AG10803 (cell line): ENCODE measurements at regions not wholly inside any gene's neighbourhood (a gene's known extent, or its start where the extent isn't known, plus 50 kb on each side); places are given as distances from the start of the nearest gene placed in this dataset.
"Not testable (repeated sequence)": the region's sequence is repeated elsewhere in the genome, so short reads cannot be mapped to it uniquely, and the experiment has no call there.

ENCODE experiments used
- DNase-seq: peaks from one replicate; pipeline ENCODE4 v3.0.0; 2010; ENCODE audit warnings: low read depth
- H3K4me3 ChIP-seq: 2 replicates; pipeline ENCODE4 v1.5.1; 2011; ENCODE audit warnings: mild to moderate bottlenecking, low read length, control low read depth
- TF ChIP-seq, protein P1 (sequence below): conservative IDR thresholded peaks from 2 replicates; pipeline ENCODE4 v1.5.1; 2011; ENCODE audit warnings: mild to moderate bottlenecking, low read length, control low read depth, inconsistent platforms

DNA sequence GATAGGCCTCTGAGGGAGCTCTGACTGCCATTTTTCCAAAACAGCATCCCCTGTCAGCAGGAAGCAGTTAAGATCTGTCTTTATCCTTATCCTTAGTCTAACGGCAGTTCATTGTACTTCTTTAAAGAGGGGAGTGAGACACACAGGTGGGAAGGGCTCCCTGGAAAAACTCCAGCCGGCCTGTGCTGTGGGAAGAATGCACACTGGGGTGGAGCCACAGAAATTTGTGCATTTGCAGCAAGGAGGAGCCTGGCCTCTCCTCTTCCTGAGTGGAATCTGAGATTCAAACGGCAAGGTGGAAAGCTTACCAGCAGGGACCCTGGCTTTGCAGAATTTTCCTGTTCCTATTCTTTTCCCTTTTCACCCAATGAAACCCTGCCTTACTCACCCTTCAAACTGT is 1209.4 kb downstream of the ROBO2 start:
- TF ChIP-seq, protein P1, sequence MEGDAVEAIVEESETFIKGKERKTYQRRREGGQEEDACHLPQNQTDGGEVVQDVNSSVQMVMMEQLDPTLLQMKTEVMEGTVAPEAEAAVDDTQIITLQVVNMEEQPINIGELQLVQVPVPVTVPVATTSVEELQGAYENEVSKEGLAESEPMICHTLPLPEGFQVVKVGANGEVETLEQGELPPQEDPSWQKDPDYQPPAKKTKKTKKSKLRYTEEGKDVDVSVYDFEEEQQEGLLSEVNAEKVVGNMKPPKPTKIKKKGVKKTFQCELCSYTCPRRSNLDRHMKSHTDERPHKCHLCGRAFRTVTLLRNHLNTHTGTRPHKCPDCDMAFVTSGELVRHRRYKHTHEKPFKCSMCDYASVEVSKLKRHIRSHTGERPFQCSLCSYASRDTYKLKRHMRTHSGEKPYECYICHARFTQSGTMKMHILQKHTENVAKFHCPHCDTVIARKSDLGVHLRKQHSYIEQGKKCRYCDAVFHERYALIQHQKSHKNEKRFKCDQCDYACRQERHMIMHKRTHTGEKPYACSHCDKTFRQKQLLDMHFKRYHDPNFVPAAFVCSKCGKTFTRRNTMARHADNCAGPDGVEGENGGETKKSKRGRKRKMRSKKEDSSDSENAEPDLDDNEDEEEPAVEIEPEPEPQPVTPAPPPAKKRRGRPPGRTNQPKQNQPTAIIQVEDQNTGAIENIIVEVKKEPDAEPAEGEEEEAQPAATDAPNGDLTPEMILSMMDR: no peak
- no peak overlapping the region for H3K4me3 ChIP-seq
- no peak for DNase-seq

DNA sequence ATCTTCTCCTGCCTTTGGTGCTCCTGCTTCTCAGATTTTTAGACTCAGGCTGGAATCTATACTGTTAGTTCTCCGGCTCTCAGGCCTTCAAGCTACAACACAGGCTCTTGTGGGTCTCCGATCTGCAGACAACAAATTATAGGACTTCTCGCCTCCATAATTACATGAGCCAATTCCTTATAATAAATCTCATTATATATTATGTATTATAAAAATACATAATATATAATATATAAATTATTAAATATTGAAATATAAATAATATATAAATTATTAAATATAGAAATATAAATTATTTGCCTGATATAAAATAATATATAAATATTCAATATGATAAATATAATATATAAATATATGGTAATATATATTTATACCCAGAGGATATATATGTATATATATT is 1214.0 kb downstream of the ROBO2 start:
- H3K4me3 ChIP-seq: no peak overlapping the region
- TF ChIP-seq, protein P1: no peak

DNA sequence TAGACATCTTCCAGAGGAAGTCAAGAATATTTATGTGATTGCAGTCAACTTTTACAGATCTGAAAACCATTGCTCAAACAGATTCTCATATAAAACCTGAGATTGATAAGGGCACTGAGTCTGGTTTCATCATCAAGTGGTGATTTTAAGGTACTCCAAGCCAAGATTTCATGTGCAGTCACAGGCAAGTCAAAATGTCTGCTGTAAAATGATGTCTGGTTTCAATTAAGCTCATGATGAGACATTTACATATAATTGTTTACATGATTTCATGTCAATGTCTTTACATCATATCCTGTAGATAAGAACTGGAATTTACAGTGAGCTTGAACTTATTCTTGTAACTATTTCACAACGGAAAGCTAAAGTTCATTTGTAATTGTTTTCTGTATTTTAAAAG is 1215.5 kb downstream of the ROBO2 start:
- peak; percentile 83 for DNase-seq
- no peak overlapping the region for H3K4me3 ChIP-seq

More for the DNA sequence above, 1214.0 kb downstream of the ROBO2 start:
- DNase-seq: no peak

DNA sequence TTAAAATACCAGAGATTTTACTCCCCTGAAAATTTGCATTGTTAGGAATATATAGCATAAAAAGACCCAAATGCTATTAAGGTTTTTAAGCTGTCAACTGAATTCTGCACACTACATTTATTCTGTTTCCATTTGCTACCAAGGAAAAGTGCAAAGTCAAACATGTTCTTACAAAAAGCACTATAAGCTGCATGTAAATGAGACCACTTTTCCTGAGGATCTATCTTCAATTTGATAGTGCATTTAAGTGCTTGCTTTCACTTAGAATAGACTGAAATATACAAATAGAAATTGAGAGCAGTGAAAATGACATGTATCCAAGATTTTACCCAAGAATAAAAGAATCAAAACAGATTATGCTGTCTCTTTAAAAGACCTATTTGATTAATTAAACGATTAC is 1216.2 kb downstream of the ROBO2 start:
- H3K4me3 ChIP-seq: no peak overlapping the region
- TF ChIP-seq, protein P1: no peak
- no peak for DNase-seq

More for the DNA sequence above, 1215.5 kb downstream of the ROBO2 start:
- TF ChIP-seq, protein P1: no peak

DNA sequence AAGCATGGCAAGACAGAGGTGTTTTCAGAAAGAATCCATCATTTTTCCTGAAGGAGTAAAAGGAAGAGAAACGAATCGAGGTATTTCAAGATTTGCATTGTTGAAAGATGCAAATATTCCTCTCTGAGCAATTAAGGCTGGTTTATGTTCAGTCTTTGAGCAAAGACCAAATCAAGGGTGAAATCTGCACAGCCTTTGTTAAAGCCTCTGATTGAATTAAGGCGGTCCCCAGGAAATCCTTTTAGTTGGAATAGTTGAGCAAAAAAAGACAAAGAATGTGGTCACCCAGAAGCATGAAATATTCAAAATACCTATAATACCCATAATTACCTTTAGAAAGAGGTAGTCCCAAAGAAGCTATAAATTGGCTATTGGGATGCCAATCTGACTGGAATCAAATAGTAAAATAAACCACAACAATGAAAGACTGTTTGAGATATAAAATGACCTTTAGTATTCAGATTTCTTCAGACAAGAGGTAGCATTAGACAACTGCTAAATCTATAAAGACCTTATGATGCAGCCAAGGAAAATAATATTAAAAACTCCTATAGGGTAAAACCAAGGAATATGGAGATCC is 1218.1 kb downstream of the ROBO2 start:
- no peak overlapping the region for H3K4me3 ChIP-seq
- no peak for DNase-seq
- TF ChIP-seq, protein P1: no peak

DNA sequence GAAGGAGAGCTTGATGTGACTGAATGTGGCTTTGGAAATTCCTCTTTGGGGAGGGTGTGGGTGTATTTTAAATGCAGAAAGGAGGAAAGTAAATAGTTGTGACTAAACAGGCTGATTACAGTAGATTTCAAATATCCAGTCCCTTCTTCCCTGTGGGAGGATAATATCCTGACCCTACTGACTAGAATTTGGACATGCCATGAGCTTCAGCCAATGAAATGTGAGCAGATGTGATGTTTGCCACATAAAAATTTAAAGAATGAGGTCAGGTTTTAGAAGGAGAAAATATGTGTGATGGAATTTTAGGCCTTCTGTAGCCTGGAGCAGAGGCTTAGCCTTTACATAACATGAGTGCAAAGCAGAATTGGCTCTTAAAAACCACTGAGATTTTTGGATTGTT is 1218.9 kb downstream of the ROBO2 start:
- peak; percentile 94 for DNase-seq
- TF ChIP-seq, protein P1: no peak
- H3K4me3 ChIP-seq: no peak overlapping the region

DNA sequence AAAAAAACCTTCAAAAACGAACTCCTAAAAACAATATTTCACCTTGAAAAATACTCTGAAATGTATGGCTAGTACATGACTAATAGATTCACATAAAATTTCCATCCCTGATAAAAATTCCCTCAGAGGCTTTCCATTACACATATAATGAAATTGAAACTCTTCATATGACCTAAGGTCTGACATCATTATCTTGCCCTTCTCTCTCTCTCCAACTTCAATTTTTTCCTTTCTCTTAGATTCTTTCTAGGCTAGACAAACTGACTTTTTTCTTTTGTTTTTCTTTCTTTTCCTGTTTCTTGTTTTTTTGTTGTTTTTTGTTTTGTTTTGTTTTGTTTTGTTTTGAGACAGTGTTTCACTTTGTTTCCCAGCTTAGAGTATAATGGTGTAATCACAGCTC is 1220.5 kb downstream of the ROBO2 start:
- DNase-seq: no peak
- TF ChIP-seq, protein P1: no peak
- H3K4me3 ChIP-seq: no peak overlapping the region

DNA sequence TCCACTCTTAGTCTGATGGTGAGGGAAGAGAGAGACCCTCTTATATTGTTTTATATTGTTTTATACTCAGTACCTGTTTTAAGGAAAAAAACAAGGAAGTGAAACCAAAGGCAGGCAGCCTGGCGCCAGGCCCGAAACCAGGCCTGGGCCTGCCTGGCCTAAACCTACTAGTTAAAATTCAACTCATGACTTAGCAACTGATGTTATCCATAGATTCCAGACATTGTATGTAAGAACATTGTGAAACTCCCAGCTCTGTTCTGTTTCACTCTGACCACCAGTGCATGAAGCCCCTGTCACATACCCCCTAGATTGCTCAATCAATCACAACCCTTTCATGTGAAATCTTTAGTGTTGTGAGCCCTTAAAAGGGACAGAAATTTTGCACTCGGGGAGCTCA is 1226.7 kb downstream of the ROBO2 start:
- not testable (repeated sequence) for DNase-seq, H3K4me3 ChIP-seq
